ENCODE measurements at regions not wholly inside any gene's neighbourhood (a gene's known extent, or its start where the extent isn't known, plus 50 kb on each side); places are given as distances from the start of the nearest gene placed in this dataset.

DNA sequence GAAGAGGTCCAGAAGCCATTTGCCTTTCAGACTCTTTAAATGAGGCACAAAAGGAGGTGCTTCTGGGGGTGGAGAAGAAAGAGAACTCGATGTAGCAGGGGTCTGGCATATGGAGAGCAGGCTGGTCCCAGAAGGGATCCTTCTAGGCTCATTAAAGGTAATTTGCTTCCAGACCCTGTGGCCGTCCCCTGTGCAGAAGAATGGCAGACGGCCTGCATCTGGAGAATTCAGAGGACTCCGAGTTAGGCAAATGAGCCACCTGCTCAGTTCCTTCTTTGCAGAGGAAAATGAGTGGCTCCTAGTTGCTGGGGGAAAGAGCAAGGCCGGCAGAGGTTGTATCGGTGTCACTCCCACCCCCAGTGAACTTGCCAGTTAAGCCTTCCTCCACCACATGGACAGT, 73.8 kb upstream of the FAM180A start:
- no peak for TF ChIP-seq GABPA (IDR thresholded peaks at IDR 0.05 in 1 of 2, conservative IDR thresholded peaks at IDR 0.05 in 1 of 2)
- no peak for TF ChIP-seq CTCF (IDR thresholded peaks at IDR 0.05; ENCODE audit: low read depth, low read length, missing input control)
- no peak for TF ChIP-seq RXRA (IDR thresholded peaks at IDR 0.05)
- TF ChIP-seq RAD21 (IDR thresholded peaks at IDR 0.05) = no peak
- TF ChIP-seq SP1 (IDR thresholded peaks at IDR 0.05) = no peak
- TF ChIP-seq TAF1 (conservative IDR thresholded peaks at IDR 0.05) = no peak
- no peak for TF ChIP-seq FOXA1 (IDR thresholded peaks at IDR 0.05)
- TF ChIP-seq, protein P1, sequence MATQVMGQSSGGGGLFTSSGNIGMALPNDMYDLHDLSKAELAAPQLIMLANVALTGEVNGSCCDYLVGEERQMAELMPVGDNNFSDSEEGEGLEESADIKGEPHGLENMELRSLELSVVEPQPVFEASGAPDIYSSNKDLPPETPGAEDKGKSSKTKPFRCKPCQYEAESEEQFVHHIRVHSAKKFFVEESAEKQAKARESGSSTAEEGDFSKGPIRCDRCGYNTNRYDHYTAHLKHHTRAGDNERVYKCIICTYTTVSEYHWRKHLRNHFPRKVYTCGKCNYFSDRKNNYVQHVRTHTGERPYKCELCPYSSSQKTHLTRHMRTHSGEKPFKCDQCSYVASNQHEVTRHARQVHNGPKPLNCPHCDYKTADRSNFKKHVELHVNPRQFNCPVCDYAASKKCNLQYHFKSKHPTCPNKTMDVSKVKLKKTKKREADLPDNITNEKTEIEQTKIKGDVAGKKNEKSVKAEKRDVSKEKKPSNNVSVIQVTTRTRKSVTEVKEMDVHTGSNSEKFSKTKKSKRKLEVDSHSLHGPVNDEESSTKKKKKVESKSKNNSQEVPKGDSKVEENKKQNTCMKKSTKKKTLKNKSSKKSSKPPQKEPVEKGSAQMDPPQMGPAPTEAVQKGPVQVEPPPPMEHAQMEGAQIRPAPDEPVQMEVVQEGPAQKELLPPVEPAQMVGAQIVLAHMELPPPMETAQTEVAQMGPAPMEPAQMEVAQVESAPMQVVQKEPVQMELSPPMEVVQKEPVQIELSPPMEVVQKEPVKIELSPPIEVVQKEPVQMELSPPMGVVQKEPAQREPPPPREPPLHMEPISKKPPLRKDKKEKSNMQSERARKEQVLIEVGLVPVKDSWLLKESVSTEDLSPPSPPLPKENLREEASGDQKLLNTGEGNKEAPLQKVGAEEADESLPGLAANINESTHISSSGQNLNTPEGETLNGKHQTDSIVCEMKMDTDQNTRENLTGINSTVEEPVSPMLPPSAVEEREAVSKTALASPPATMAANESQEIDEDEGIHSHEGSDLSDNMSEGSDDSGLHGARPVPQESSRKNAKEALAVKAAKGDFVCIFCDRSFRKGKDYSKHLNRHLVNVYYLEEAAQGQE (IDR thresholded peaks at IDR 0.05) = no peak
- TF ChIP-seq EGR1 (IDR thresholded peaks at IDR 0.05; ENCODE audit: low read depth in 2 of 2) = no peak
- TF ChIP-seq, protein P2, sequence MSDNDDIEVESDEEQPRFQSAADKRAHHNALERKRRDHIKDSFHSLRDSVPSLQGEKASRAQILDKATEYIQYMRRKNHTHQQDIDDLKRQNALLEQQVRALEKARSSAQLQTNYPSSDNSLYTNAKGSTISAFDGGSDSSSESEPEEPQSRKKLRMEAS (IDR thresholded peaks at IDR 0.05) = no peak
- no peak for TF ChIP-seq HNF4G (IDR thresholded peaks at IDR 0.05)
- TF ChIP-seq ATF3 (IDR thresholded peaks at IDR 0.05) = no peak
